NCI-H187 (cell line): ENCODE measurements at regions not wholly inside any gene's neighbourhood (a gene's known extent, or its start where the extent isn't known, plus 50 kb on each side); places are given as distances from the start of the nearest gene placed in this dataset.
"Not testable (repeated sequence)": the region's sequence is repeated elsewhere in the genome, so short reads cannot be mapped to it uniquely, and the experiment has no call there.

ENCODE experiments used
- DNase-seq, 2 experiments: peaks; one replicate each; lab custom pipeline; 2025; lab: John Stamatoyannopoulos, UW

- DNase-seq, result not testable (repeated sequence)
These were observed 102.5 kb downstream of the CDRT15L2 start for GRCh38 chr17:20681746-20682722.

GRCh38 chr17:20683651-20684229, 104.2 kb downstream of the CDRT15L2 start:
- not testable (repeated sequence) for DNase-seq

- DNase-seq, result not testable (repeated sequence)
These were observed 105.5 kb downstream of the CDRT15L2 start for GRCh38 chr17:20684975-20685374.

GRCh38 chr17:20687584-20687983, 108.1 kb downstream of the CDRT15L2 start:
- not testable (repeated sequence) for DNase-seq

GRCh38 chr17:20689170-20689749, 109.7 kb downstream of the CDRT15L2 start:
- not testable (repeated sequence) for DNase-seq

- not testable (repeated sequence) for DNase-seq
These were observed 113.2 kb downstream of the CDRT15L2 start for GRCh38 chr17:20692706-20693105.

- not testable (repeated sequence) for DNase-seq
These were observed 116.3 kb downstream of the CDRT15L2 start for GRCh38 chr17:20695871-20696270.

GRCh38 chr17:20698463-20699206, 119.1 kb downstream of the CDRT15L2 start:
- not testable (repeated sequence) for DNase-seq

GRCh38 chr17:20700528-20700927, 121.0 kb downstream of the CDRT15L2 start:
- not testable (repeated sequence) for DNase-seq

- DNase-seq, result not testable (repeated sequence)
These were observed 121.8 kb downstream of the CDRT15L2 start for GRCh38 chr17:20701366-20701765.

- DNase-seq, result no peak
These were observed 123.2 kb downstream of the CDRT15L2 start for GRCh38 chr17:20702692-20703091.

- no peak for DNase-seq
These were observed 124.3 kb downstream of the CDRT15L2 start for GRCh38 chr17:20703781-20704180.

- not testable (repeated sequence) for DNase-seq
These were observed 125.7 kb downstream of the CDRT15L2 start for GRCh38 chr17:20705186-20705585.

- no peak for DNase-seq
These were observed 127.3 kb downstream of the CDRT15L2 start for GRCh38 chr17:20706751-20707373.

- not testable (repeated sequence) for DNase-seq
These were observed 129.3 kb downstream of the CDRT15L2 start for GRCh38 chr17:20708821-20709220.

GRCh38 chr17:20716481-20716880, 137.0 kb downstream of the CDRT15L2 start:
- not testable (repeated sequence) for DNase-seq

- DNase-seq, result no peak
These were observed 141.6 kb downstream of the CDRT15L2 start for GRCh38 chr17:20721171-20721570.

- DNase-seq, result not testable (repeated sequence)
These were observed 144.9 kb downstream of the CDRT15L2 start for GRCh38 chr17:20724391-20724790.

GRCh38 chr17:20727201-20727600, 147.7 kb downstream of the CDRT15L2 start:
- DNase-seq, result not testable (repeated sequence)

GRCh38 chr17:20728181-20728580, 148.7 kb downstream of the CDRT15L2 start:
- DNase-seq, result no peak

GRCh38 chr17:20731131-20731530, 151.6 kb downstream of the CDRT15L2 start:
- not testable (repeated sequence) for DNase-seq
